ENCODE measurements at regions not wholly inside any gene's neighbourhood (a gene's known extent, or its start where the extent isn't known, plus 50 kb on each side); places are given as distances from the start of the nearest gene placed in this dataset.

DNA sequence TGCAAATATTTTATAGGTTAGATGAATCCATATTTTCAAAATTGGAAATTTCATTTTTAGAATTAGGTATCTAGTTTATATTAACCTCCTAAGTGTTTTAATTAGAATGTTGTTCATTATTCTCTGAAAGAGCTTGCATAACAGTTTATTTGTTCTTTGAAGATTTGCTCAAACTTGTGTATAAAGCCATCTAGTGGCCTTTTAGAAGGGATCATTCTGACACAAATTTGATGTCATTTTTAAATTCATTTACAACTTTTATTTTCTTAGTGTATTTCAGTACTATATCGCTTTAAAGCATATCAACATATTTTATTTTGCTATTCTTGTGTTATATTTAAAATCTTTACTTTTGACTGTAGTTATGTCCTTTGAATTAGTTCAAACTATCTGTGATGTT lies 527.0 kb upstream of the NRG3 start:
- TF ChIP-seq, protein P1, sequence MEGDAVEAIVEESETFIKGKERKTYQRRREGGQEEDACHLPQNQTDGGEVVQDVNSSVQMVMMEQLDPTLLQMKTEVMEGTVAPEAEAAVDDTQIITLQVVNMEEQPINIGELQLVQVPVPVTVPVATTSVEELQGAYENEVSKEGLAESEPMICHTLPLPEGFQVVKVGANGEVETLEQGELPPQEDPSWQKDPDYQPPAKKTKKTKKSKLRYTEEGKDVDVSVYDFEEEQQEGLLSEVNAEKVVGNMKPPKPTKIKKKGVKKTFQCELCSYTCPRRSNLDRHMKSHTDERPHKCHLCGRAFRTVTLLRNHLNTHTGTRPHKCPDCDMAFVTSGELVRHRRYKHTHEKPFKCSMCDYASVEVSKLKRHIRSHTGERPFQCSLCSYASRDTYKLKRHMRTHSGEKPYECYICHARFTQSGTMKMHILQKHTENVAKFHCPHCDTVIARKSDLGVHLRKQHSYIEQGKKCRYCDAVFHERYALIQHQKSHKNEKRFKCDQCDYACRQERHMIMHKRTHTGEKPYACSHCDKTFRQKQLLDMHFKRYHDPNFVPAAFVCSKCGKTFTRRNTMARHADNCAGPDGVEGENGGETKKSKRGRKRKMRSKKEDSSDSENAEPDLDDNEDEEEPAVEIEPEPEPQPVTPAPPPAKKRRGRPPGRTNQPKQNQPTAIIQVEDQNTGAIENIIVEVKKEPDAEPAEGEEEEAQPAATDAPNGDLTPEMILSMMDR (IDR thresholded peaks at IDR 0.05; ENCODE audit: unreplicated experiment): no peak
- H3K9me3 Mint-ChIP-seq (ENCODE audit: low read depth, unreplicated experiment): no peaks in the 10 kb centered on the region
- intact Hi-C loops (cut with micrococcal nuclease; ENCODE audit: unreplicated experiment): no loop called here
- no peaks in the 10 kb centered on the region for H3K27me3 Mint-ChIP-seq (ENCODE audit: unreplicated experiment)
- H3K4me3 Mint-ChIP-seq (ENCODE audit: low read depth, unreplicated experiment): no peak overlapping the region
- no TSS peak for BruUV-seq (replicated peaks)
- H3K4me1 Mint-ChIP-seq (ENCODE audit: low read depth, unreplicated experiment): no peaks in the 10 kb centered on the region
- H3K36me3 Mint-ChIP-seq (ENCODE audit: insufficient read depth, unreplicated experiment): no peaks in the 10 kb centered on the region
- no peak for DNase-seq
- no peak overlapping the region for H3K27ac Mint-ChIP-seq (ENCODE audit: unreplicated experiment)
- CTCF ChIA-PET: interaction anchor here (1.4 kb wide), 1 partner anchor 472 kb away, joined by 3 read pairs; no protein-coding TSS in a partner anchor

DNA sequence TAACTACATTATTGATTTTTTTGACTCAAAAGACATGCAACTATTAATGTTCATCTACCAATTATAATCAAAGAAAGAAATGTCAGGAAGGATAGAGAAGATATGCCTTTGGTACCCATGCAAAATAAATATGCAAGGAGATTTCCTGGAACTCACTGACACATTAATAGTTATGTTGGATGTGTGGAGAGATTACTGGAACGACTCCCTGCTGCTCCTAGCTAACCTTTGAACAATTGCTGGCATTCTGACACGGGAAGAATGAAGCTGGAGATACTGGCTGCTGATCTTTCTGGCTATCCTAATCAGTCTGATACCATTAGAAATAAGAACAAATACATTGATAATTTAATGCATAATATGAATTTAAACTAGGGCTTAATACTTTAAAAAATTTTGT lies 507.9 kb upstream of the NRG3 start:
- intact Hi-C loops (cut with micrococcal nuclease; ENCODE audit: unreplicated experiment): no loop called here
- Mint-ChIP-seq H3K27me3 (ENCODE audit: unreplicated experiment) (no peaks in the 10 kb centered on the region), H3K4me1 (ENCODE audit: low read depth, unreplicated experiment) (no peaks in the 10 kb centered on the region), H3K4me3 (ENCODE audit: low read depth, unreplicated experiment) (no peak overlapping the region), H3K9me3 (ENCODE audit: low read depth, unreplicated experiment) (no peaks in the 10 kb centered on the region), H3K27ac (ENCODE audit: unreplicated experiment) (no peak overlapping the region), H3K36me3 (ENCODE audit: insufficient read depth, unreplicated experiment) (no peaks in the 10 kb centered on the region)
- TF ChIP-seq, protein P1 (IDR thresholded peaks at IDR 0.05; ENCODE audit: unreplicated experiment): no peak
- CTCF ChIA-PET: no interaction called here
- no peak for DNase-seq
- BruUV-seq (replicated peaks): no TSS peak

DNA sequence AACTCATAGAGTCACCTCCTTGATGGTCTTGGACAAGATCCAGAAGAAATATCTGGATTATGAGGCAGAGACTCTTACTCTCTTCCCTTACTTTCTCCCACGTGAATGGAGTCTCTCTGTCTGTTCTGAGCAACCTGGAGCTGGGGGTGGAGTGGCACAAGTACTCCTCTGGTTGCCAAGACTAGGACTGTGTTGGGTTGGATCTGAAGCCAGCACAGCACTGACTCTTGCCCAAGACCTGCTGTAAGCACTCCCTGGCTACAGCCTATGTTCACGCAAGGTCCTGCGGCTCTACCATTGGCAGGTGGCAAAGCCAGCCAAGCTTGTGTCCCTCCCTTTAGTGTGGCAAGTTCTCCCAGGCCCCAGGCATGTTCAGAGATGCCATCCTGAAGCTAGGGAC lies 488.2 kb upstream of the NRG3 start:
- Mint-ChIP-seq H3K36me3 (ENCODE audit: insufficient read depth, unreplicated experiment) (no peaks in the 10 kb centered on the region), H3K4me3 (ENCODE audit: low read depth, unreplicated experiment) (no peak overlapping the region), H3K4me1 (ENCODE audit: low read depth, unreplicated experiment) (no peaks in the 10 kb centered on the region), H3K9me3 (ENCODE audit: low read depth, unreplicated experiment) (peaks cover 3% of the 10 kb centered on the region), H3K27me3 (ENCODE audit: unreplicated experiment) (no peaks in the 10 kb centered on the region), H3K27ac (ENCODE audit: unreplicated experiment) (no peak overlapping the region)
- TF ChIP-seq, protein P1 (IDR thresholded peaks at IDR 0.05; ENCODE audit: unreplicated experiment): no peak
- CTCF ChIA-PET: no interaction called here
- DNase-seq: no peak
- BruUV-seq (replicated peaks): no TSS peak
- intact Hi-C loops (cut with micrococcal nuclease; ENCODE audit: unreplicated experiment): no loop called here

DNA sequence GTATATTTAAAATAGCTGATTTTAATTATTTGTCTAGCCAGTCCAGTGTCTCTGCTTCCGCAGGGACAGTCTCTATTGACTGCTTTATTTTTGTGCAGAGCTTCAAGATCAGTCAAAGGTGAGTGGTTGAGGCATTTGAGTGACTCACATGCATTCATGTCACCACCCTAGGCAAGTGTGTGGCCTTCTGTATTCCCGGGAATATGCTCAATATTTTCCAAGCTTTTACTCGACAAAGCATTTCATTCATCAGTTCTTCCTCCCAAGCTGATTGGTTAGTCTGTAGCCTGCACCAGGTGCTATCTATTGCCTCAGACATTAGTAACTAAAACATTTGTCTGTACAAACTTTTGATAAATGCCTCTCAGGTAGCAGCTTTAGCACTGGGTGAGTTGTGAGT lies 471.5 kb upstream of the NRG3 start:
- peaks cover 5% of the 10 kb centered on the region for H3K36me3 Mint-ChIP-seq (ENCODE audit: insufficient read depth, unreplicated experiment)
- peaks cover 42% of the 10 kb centered on the region for H3K4me1 Mint-ChIP-seq (ENCODE audit: low read depth, unreplicated experiment)
- peak overlapping the region; percentile 74 for H3K27ac Mint-ChIP-seq (ENCODE audit: unreplicated experiment)
- intact Hi-C loops (cut with micrococcal nuclease; ENCODE audit: unreplicated experiment): loop anchor here (1.0 to 10.0 kb wide), 2 partner anchors 289 to 463 kb away; no protein-coding TSS in a partner anchor
- no TSS peak for BruUV-seq (replicated peaks)
- CTCF ChIA-PET: interaction anchor here (1.1 kb wide), 2 partner anchors 48 to 196 kb away, joined by 4 read pairs; no protein-coding TSS in a partner anchor
- TF ChIP-seq, protein P1 (IDR thresholded peaks at IDR 0.05; ENCODE audit: unreplicated experiment): no peak
- no peaks in the 10 kb centered on the region for H3K27me3 Mint-ChIP-seq (ENCODE audit: unreplicated experiment)
- H3K9me3 Mint-ChIP-seq (ENCODE audit: low read depth, unreplicated experiment): no peaks in the 10 kb centered on the region
- peak overlapping the region; percentile 29 for H3K4me3 Mint-ChIP-seq (ENCODE audit: low read depth, unreplicated experiment)
- peak; percentile 63 for DNase-seq
